A673 (cell line): ENCODE measurements at regions not wholly inside any gene's neighbourhood (a gene's known extent, or its start where the extent isn't known, plus 50 kb on each side); places are given as distances from the start of the nearest gene placed in this dataset.

ENCODE experiments used
- CTCF ChIP-seq: fragments of 300-800, 200-600 bp; sonication (generic); conservative IDR thresholded peaks from 2 replicates; pipeline ENCODE4 v1.5.1; 2017; ENCODE audit warnings: low read depth, mild to moderate bottlenecking, antibody characterized with exemption, low read length, moderate library complexity, mixed read lengths
- EZH2 ChIP-seq: fragments of 200-600 bp; sonication (generic); IDR thresholded peaks from 2 replicates; pipeline ENCODE4 v1.6.1; 2017; ENCODE audit warnings: borderline replicate concordance, low read depth, mild to moderate bottlenecking, mixed read lengths, antibody characterized with exemption, low read length; ENCODE audit not compliant: poor library complexity, severe bottlenecking

GRCh38 chr2:121819846-121820245 lies 64.4 kb downstream of the TSN start:
- TF ChIP-seq EZH2 (no peak), CTCF (no peak)
